ENCODE measurements at regions not wholly inside any gene's neighbourhood (a gene's known extent, or its start where the extent isn't known, plus 50 kb on each side); places are given as distances from the start of the nearest gene placed in this dataset.

DNA sequence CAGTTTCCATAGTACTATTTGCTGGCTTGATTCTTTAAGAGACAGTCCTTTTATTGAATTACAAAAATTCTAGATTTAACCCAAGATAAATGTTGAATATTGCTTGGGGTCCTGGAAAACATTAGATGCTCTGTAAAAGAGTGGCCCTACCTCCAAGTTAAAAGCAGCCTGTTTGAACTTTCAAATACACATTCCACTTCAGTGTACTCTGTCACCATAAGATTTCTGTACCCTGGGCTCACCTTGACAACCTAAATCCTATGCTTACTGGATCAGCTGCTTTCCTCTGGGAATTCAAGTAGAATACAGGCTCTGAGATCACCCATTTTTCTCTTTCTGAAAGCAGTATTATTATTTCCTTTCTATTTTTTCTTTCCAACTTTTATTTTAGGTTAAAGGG, 107.7 kb upstream of the DCN start:
- Histone ChIP-seq H3K9me3 (ENCODE audit: control insufficient read depth in 4 of 4, low read length in 3 of 4) (peaks cover 0 to under 1% (median 0%) of the 10 kb centered on the region in 4 donors), H3K27me3 (ENCODE audit: control insufficient read depth in 4 of 4, insufficient read depth in 4 of 4, low read length in 3 of 4) (no peaks in the 10 kb centered on the region), H3K36me3 (ENCODE audit: control insufficient read depth in 4 of 4, insufficient read depth in 3 of 4, low read depth in 1 of 4, low read length in 3 of 4) (no peaks in the 10 kb centered on the region), H3K4me3 (ENCODE audit: low read depth in 1 of 3, low read length in 3 of 3) (no peak overlapping the region), H3K27ac (ENCODE audit: low read depth in 1 of 2, low read length in 2 of 2) (no peak overlapping the region), H3K9ac (ENCODE audit: low read depth in 1 of 2, low read length in 2 of 2) (no peak overlapping the region), H3K4me1 (ENCODE audit: control insufficient read depth in 4 of 4, insufficient read depth in 4 of 4, low read length in 3 of 4) (no peaks in the 10 kb centered on the region)
- DNase-seq (ENCODE audit: low spot score): no peak
- TF ChIP-seq HNF4G (IDR thresholded peaks at IDR 0.05) (no peak), EGR1 (IDR thresholded peaks at IDR 0.05; ENCODE audit: low read depth in 2 of 2) (no peak), FOXA1 (IDR thresholded peaks at IDR 0.05) (no peak), RAD21 (IDR thresholded peaks at IDR 0.05) (no peak), NR2F2 (IDR thresholded peaks at IDR 0.05) (no peak), JUND (IDR thresholded peaks at IDR 0.05) (no peak), TAF1 (conservative IDR thresholded peaks at IDR 0.05) (no peak), HNF4A (conservative IDR thresholded peaks at IDR 0.05) (no peak)
- TF ChIP-seq, protein P1, sequence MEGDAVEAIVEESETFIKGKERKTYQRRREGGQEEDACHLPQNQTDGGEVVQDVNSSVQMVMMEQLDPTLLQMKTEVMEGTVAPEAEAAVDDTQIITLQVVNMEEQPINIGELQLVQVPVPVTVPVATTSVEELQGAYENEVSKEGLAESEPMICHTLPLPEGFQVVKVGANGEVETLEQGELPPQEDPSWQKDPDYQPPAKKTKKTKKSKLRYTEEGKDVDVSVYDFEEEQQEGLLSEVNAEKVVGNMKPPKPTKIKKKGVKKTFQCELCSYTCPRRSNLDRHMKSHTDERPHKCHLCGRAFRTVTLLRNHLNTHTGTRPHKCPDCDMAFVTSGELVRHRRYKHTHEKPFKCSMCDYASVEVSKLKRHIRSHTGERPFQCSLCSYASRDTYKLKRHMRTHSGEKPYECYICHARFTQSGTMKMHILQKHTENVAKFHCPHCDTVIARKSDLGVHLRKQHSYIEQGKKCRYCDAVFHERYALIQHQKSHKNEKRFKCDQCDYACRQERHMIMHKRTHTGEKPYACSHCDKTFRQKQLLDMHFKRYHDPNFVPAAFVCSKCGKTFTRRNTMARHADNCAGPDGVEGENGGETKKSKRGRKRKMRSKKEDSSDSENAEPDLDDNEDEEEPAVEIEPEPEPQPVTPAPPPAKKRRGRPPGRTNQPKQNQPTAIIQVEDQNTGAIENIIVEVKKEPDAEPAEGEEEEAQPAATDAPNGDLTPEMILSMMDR (IDR thresholded peaks at IDR 0.05; ENCODE audit: low read depth, low read length, missing input control): no peak
- TF ChIP-seq, protein P2, sequence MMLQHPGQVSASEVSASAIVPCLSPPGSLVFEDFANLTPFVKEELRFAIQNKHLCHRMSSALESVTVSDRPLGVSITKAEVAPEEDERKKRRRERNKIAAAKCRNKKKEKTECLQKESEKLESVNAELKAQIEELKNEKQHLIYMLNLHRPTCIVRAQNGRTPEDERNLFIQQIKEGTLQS (IDR thresholded peaks at IDR 0.05): no peak
- TF ChIP-seq, protein P3, sequence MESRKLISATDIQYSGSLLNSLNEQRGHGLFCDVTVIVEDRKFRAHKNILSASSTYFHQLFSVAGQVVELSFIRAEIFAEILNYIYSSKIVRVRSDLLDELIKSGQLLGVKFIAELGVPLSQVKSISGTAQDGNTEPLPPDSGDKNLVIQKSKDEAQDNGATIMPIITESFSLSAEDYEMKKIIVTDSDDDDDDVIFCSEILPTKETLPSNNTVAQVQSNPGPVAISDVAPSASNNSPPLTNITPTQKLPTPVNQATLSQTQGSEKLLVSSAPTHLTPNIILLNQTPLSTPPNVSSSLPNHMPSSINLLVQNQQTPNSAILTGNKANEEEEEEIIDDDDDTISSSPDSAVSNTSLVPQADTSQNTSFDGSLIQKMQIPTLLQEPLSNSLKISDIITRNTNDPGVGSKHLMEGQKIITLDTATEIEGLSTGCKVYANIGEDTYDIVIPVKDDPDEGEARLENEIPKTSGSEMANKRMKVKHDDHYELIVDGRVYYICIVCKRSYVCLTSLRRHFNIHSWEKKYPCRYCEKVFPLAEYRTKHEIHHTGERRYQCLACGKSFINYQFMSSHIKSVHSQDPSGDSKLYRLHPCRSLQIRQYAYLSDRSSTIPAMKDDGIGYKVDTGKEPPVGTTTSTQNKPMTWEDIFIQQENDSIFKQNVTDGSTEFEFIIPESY (IDR thresholded peaks at IDR 0.05): no peak
- TF ChIP-seq, protein P4, sequence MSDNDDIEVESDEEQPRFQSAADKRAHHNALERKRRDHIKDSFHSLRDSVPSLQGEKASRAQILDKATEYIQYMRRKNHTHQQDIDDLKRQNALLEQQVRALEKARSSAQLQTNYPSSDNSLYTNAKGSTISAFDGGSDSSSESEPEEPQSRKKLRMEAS (IDR thresholded peaks at IDR 0.05): no peak

DNA sequence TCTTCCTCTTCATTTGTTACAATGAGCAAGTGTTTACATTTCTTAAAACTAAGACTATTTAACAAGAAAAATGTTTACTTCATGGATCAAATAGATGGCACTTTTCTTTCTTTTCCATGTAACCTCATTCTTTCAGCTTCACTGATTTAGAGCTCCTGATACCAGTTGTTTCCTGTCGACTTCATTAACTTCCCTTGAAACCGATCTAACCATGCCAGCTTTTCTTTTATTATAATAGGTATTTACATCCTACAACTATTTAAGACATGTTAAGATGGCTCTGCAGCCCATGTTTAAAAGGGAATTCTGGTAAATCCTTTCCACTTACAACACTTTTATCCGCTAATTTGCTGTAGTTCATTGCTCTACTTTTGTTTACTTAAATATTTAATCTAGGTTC, 107.3 kb upstream of the DCN start:
- TF ChIP-seq HNF4A (conservative IDR thresholded peaks at IDR 0.05) (no peak), FOXA1 (IDR thresholded peaks at IDR 0.05) (no peak), HNF4G (IDR thresholded peaks at IDR 0.05) (no peak), YY1 (IDR thresholded peaks at IDR 0.05) (no peak), NR2F2 (IDR thresholded peaks at IDR 0.05) (no peak), RXRA (IDR thresholded peaks at IDR 0.05) (no peak), JUND (IDR thresholded peaks at IDR 0.05) (no peak), TAF1 (conservative IDR thresholded peaks at IDR 0.05) (no peak), FOXA2 (IDR thresholded peaks at IDR 0.05) (no peak)
- TF ChIP-seq, protein P4 (IDR thresholded peaks at IDR 0.05): no peak
- TF ChIP-seq, protein P3 (IDR thresholded peaks at IDR 0.05): no peak
- TF ChIP-seq, protein P1 (IDR thresholded peaks at IDR 0.05; ENCODE audit: low read depth, low read length, missing input control): no peak
- TF ChIP-seq, protein P5, sequence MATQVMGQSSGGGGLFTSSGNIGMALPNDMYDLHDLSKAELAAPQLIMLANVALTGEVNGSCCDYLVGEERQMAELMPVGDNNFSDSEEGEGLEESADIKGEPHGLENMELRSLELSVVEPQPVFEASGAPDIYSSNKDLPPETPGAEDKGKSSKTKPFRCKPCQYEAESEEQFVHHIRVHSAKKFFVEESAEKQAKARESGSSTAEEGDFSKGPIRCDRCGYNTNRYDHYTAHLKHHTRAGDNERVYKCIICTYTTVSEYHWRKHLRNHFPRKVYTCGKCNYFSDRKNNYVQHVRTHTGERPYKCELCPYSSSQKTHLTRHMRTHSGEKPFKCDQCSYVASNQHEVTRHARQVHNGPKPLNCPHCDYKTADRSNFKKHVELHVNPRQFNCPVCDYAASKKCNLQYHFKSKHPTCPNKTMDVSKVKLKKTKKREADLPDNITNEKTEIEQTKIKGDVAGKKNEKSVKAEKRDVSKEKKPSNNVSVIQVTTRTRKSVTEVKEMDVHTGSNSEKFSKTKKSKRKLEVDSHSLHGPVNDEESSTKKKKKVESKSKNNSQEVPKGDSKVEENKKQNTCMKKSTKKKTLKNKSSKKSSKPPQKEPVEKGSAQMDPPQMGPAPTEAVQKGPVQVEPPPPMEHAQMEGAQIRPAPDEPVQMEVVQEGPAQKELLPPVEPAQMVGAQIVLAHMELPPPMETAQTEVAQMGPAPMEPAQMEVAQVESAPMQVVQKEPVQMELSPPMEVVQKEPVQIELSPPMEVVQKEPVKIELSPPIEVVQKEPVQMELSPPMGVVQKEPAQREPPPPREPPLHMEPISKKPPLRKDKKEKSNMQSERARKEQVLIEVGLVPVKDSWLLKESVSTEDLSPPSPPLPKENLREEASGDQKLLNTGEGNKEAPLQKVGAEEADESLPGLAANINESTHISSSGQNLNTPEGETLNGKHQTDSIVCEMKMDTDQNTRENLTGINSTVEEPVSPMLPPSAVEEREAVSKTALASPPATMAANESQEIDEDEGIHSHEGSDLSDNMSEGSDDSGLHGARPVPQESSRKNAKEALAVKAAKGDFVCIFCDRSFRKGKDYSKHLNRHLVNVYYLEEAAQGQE (IDR thresholded peaks at IDR 0.05): no peak
- Histone ChIP-seq H3K27ac (ENCODE audit: low read depth in 1 of 2, low read length in 2 of 2) (no peak overlapping the region), H3K27me3 (ENCODE audit: control insufficient read depth in 4 of 4, insufficient read depth in 4 of 4, low read length in 3 of 4) (no peaks in the 10 kb centered on the region), H3K36me3 (ENCODE audit: control insufficient read depth in 4 of 4, insufficient read depth in 3 of 4, low read depth in 1 of 4, low read length in 3 of 4) (no peaks in the 10 kb centered on the region), H3K4me3 (ENCODE audit: low read depth in 1 of 3, low read length in 3 of 3) (no peak overlapping the region), H3K4me1 (ENCODE audit: control insufficient read depth in 4 of 4, insufficient read depth in 4 of 4, low read length in 3 of 4) (no peaks in the 10 kb centered on the region), H3K9ac (ENCODE audit: low read depth in 1 of 2, low read length in 2 of 2) (no peak overlapping the region), H3K9me3 (ENCODE audit: control insufficient read depth in 4 of 4, low read length in 3 of 4) (no peaks in the 10 kb centered on the region)
- WGBS: 63% methylated on average over 3 of the region's 3 CpGs
- no peak for DNase-seq (ENCODE audit: low spot score)

Data from liver (tissue), 8 donors.